Stimulated activated effector memory CD8-positive, alpha-beta T cell treated with anti-CD3 and anti-CD28 coated beads, Interleukin-12 subunit alpha, Interleukin-12 subunit beta, amount 100 ng/mL, for 72 hours (primary cell): ENCODE measurements at regions not wholly inside any gene's neighbourhood (a gene's known extent, or its start where the extent isn't known, plus 50 kb on each side); places are given as distances from the start of the nearest gene placed in this dataset.
"Not testable (repeated sequence)": the region's sequence is repeated elsewhere in the genome, so short reads cannot be mapped to it uniquely, and the experiment has no call there.

Experiments used
- ATAC-seq: fragments of 150-1000 bp; cut with Tn5 transposase; 2 replicates; pipeline ENCODE4 v1.10.0; 2021
- DNase-seq, 2 donors: peaks; one replicate each; pipeline ENCODE4 v3.0.0; 2021 to 2022; ENCODE audit warnings: low spot score in 2 of 2
- H3K27ac Mint-ChIP-seq: one replicate; pipeline ENCODE4 v1.8.0; 2022; ENCODE audit warnings: mild to moderate bottlenecking, mixed read lengths
- H3K36me3 Mint-ChIP-seq: one replicate; pipeline ENCODE4 v1.8.0; 2022; ENCODE audit warnings: mild to moderate bottlenecking, mixed read lengths
- H3K4me1 Mint-ChIP-seq: one replicate; pipeline ENCODE4 v1.8.0; 2022; ENCODE audit warnings: mixed read lengths
- H3K4me3 Mint-ChIP-seq: one replicate; pipeline ENCODE4 v1.8.0; 2022; ENCODE audit warnings: mild to moderate bottlenecking, mixed read lengths
- H3K9me3 Mint-ChIP-seq: one replicate; pipeline ENCODE4 v1.8.0; 2022; ENCODE audit warnings: mixed read lengths

DNA sequence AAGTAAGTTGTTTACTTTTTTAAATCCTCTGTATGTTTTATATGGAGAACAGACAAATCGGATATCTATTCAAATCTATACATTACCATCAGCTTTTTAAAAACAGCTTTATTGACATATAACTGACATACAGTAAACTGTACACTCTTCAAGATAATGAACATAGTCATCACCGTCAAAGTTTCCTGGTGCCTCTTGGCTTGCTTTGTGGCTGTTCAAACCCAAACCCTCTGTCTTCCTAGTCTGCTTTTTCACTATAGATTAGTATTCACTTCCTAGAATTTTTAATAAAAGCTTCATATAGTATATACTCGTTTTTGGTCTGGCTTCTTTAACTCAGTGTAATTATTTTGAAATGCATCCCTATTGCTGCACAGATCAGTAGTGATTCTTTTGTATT is 56.4 kb upstream of the TPTE start:
- peak; percentile 17 for ATAC-seq

DNA sequence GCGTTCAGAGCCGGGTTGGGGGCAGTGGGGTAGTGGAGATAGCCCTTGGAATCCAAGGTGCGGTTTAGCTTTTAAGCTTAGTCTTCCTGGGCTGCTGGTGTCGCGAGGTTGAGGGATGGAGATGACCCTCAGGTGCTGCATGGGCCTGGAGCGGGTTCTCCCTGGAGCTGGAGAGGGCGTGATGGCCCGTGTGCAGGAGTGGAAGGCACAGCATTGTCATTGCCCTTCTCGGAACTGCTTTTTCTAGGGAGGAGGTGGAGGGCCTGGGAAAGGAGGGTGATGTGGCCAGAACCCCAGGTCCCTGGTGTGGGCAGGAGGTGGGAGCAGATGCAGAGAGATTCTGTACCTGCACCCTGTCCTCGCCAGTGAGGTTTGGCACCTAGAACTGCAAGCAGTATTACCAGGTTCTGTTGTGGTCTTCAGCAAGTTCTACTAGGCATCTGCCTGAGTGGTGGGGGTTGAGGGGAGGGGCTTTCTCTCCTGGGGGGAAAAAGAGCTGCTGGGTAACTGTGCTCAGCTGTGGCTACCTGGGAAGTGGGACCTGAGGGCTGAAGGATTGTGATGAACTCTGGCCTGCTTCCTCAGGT is 55.8 kb upstream of the TPTE start:
- H3K4me3 Mint-ChIP-seq, H3K27ac Mint-ChIP-seq, H3K4me1 Mint-ChIP-seq, H3K36me3 Mint-ChIP-seq, H3K9me3 Mint-ChIP-seq: not testable (repeated sequence)
- ATAC-seq (peak; percentile 56), DNase-seq (peak in 1 of 2 donors; percentile 53)

More for the DNA sequence above, 56.4 kb upstream of the TPTE start:
- no peak overlapping the region for H3K4me3 Mint-ChIP-seq
- H3K27ac Mint-ChIP-seq: no peak overlapping the region
- DNase-seq: no peak
- no peaks in the 10 kb centered on the region for H3K4me1 Mint-ChIP-seq
- H3K9me3 Mint-ChIP-seq: no peaks in the 10 kb centered on the region
- no peaks in the 10 kb centered on the region for H3K36me3 Mint-ChIP-seq

GRCh38 chr21:10466200-10466599 is 55.2 kb upstream of the TPTE start:
- ATAC-seq: no peak

More at GRCh38 chr21:10466200-10466599, 55.2 kb upstream of the TPTE start:
- H3K36me3 Mint-ChIP-seq: no peaks in the 10 kb centered on the region
- H3K9me3 Mint-ChIP-seq: no peaks in the 10 kb centered on the region
- H3K4me1 Mint-ChIP-seq: no peaks in the 10 kb centered on the region
- no peak for DNase-seq
- no peak overlapping the region for H3K4me3 Mint-ChIP-seq
- H3K27ac Mint-ChIP-seq: no peak overlapping the region
